OCI-LY1 (cell line): ENCODE measurements at regions not wholly inside any gene's neighbourhood (a gene's known extent, or its start where the extent isn't known, plus 50 kb on each side); places are given as distances from the start of the nearest gene placed in this dataset.

Experiments used
- CTCF ChIP-seq: fragments of 200-600 bp; sonication (generic), shearing (Covaris generic); IDR thresholded peaks from 2 replicates; pipeline ENCODE4 v1.5.1; 2017; ENCODE audit warnings: mild to moderate bottlenecking, antibody characterized with exemption, low read length, moderate library complexity, mixed read lengths
- EZH2 ChIP-seq: fragments of 200-600 bp; sonication (generic), shearing (Covaris generic); IDR thresholded peaks from 2 replicates; pipeline ENCODE4 v1.8.0; 2017; ENCODE audit warnings: borderline replicate concordance, mixed run types, mild to moderate bottlenecking, antibody characterized with exemption, low read length, moderate library complexity, mixed read lengths

- no peak for TF ChIP-seq CTCF
- TF ChIP-seq EZH2, result no peak
These were observed 251.5 kb upstream of the ISX start for GRCh38 chr22:34814260-34815025.
